Left hindlimb (tissue), 1 donor: ENCODE measurements at regions not wholly inside any gene's neighbourhood (a gene's known extent, or its start where the extent isn't known, plus 50 kb on each side); places are given as distances from the start of the nearest gene placed in this dataset.

ENCODE experiments used
- DNase-seq: peaks from one replicate; pipeline ENCODE4 v3.0.0-alpha.2; 2018

DNA sequence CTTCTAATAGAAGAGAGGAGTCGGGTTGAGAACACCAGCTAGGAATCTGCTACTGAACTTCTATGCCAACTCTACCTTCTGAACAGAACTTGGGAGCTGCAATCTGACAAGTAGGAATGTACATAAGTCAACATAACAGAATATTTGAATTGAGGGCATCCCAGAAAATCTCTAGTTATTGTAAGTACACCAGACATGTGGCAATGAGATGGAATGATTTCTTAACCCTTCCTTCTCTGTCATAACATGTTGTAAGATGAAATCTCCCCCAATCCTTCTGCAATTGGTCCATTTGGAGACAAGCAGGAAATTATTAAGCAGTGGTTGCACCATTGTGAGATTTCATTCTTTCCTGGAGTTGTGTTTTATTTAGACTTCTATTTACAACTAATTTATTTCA lies 68.7 kb upstream of the TMPO start:
- DNase-seq: no peak

DNA sequence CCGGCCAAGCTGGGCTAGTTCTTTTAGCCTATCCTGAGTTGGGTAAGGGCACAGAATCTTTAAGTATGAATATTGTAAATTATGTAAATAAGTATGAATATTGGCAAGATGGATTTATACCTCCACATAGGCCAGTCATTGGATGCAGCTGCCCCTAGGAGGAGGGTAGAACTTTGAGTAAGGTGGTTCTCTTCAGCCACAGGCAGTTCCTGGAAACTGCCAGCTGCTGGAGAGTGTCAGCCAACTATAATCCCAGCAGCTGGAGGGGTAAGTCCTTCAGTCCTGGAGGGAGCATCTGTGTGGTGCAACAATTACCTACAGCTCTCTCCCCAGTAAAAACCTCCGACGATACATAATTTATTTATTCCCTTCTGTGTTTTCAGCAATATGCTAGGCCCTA lies 65.8 kb upstream of the TMPO start:
- no peak for DNase-seq

- DNase-seq: no peak
These were observed 62.3 kb upstream of the TMPO start for GRCh38 chr12:98453070-98453469.

DNA sequence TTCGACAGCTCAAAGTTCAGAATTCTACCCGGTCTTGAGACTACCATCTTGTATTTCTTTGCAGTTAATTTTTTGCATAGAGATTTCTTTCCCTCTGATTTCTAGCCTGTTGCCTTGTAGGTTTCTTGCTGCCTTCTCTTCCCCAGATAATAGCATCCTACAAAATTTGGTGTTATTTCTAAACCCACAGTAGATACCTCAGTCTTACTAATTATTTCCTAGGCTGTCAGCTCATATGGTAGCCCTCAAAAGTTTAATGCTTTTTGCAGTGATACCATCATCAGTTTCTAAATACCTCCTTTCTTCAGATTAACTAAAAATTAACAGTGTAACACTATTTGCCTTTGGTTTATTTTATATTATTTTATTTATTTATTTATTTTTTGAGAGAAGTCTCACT lies 61.9 kb upstream of the TMPO start:
- DNase-seq: no peak

GRCh38 chr12:98456041-98456440 lies 59.3 kb upstream of the TMPO start:
- DNase-seq: no peak

- DNase-seq: peak; percentile 63
These were observed 58.5 kb upstream of the TMPO start for GRCh38 chr12:98456576-98457573.

GRCh38 chr12:98464190-98464589 lies 51.2 kb upstream of the TMPO start:
- no peak for DNase-seq

DNA sequence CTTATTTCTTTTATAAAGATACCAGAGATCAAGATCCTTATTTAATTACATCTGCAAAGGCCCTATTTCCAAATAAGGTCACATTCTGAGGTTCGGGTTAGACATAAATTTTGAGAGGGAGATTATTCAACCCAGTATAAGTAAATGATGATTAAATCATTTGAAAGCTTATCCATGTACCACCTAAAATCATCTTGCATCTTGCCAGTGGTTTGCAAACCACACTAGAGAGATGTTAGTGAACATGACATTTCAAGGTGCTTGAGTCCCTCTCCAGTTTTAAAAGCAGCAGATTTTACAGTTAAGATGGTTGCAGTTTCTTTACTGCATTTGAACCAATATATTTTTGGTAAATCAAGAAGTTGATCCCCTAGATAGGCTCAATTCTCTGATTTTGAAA lies 49.9 kb upstream of the TMPO start:
- DNase-seq: no peak
